GM18870 (cell line): ENCODE measurements at regions not wholly inside any gene's neighbourhood (a gene's known extent, or its start where the extent isn't known, plus 50 kb on each side); places are given as distances from the start of the nearest gene placed in this dataset.
A peak's percentile ranks its signal among the peaks of the same experiment; 100 is the strongest.

Experiments
- ATAC-seq: cut with Tn5 transposase; IDR thresholded peaks from one replicate; pipeline ENCODE4 v1.9.1; 2021; ENCODE audit warnings: moderate library complexity; ENCODE audit not compliant: unreplicated experiment

DNA sequence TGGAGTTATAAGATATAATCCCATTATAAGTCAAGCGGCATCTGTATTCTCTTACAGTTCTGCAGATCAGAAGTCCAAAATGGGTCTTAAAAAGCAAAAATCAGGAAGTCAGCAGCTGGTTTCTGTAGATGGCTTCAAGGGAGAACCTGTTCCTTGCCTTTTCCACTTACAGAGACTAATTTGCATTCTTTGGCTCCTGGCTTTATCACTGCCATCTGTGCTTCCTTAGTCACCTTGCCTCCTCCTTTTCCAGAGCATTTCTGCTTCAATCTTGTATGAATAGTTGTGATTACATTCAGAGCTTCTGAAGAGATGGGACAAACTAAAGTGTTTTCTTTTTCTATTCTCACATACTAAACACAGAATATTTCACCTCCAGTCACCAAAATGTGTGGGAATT lies 647.3 kb upstream of the GRAMD2B start:
- ATAC-seq, result no peak

DNA sequence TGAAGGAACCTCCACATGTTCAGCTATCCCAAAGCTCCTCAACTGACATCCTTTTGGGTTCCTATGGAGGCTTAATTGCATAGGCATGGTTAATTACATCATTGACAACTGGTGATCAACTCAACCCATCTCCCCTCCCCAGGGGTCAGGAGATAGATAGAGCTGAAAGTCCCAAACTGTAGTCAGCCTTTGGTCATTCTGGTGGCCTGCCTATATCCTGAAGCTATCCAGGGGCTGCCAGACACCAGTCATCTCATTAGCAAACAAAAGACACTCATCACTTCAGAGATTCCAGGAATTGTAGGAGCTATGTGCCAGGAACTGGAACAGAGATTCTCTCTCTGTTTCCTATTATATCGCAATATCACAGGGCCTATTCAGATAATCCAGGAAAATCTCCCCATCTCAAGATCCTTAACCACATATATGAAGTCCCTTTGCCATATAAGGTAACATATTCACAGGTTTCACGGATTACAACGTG lies 646.5 kb upstream of the GRAMD2B start:
- ATAC-seq, result no peak

GRCh38 chr5:125778791-125779190 lies 644.4 kb upstream of the GRAMD2B start:
- ATAC-seq, result no peak

DNA sequence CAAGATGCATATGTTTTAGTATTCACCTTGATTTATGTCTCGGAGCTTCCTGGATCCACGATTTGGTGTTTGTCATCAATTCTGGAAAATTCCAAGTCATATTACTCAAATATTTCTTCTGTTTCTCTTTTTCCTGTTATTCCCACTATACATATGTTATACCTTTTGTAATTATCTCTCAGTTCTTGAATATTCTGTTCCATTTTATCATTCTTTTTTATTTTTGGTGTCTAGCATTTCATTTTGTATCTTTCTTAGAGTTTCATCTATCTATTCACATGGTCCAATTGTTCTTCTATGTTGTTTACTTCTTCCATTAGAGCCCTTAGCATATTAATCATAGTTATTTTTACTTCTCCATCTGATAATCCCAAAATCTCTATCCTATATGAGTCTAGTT lies 637.8 kb upstream of the GRAMD2B start:
- ATAC-seq, result no peak

GRCh38 chr5:125786021-125786420 lies 637.2 kb upstream of the GRAMD2B start:
- no peak for ATAC-seq

- no peak for ATAC-seq
These were observed 629.7 kb upstream of the GRAMD2B start for GRCh38 chr5:125793470-125793869.

DNA sequence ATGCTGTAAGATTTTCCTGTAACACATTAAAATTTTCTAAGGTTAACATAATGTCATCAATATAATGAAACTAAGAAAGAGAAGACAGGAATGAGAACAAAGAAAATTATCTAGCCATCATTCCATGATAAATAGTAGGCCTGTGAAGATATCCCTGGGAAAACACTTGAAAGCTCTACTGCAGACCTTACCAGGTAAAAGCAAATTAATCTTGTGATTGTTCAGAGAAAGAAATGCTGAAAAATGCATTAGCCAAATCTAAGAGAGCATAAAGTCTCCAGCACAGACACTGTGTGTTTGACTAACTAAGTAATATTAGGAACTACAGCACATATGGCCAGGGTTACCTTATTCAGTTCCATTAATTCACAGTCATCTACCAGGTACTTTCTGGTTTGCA lies 628.3 kb upstream of the GRAMD2B start:
- no peak for ATAC-seq

- ATAC-seq, result no peak
These were observed 624.9 kb upstream of the GRAMD2B start for GRCh38 chr5:125798307-125798706.

DNA sequence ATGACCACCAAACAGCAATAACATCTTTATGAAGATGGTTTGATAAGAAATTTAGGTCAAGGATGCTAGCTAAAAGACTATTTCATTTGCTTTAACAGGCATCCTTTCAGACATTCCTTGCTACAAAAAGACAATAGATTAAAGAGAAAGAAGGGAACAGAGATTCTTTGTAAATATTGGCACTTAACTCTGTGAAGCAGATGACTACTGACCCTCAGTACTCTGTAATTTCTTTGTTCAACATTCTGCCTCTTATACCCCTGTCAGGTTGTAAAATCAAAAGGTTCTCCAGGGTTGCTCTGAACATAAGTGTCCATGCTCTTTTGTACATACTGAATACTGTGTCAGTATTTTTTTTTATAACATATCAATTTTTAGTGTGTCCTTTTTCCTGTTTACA lies 610.6 kb upstream of the GRAMD2B start:
- no peak for ATAC-seq

DNA sequence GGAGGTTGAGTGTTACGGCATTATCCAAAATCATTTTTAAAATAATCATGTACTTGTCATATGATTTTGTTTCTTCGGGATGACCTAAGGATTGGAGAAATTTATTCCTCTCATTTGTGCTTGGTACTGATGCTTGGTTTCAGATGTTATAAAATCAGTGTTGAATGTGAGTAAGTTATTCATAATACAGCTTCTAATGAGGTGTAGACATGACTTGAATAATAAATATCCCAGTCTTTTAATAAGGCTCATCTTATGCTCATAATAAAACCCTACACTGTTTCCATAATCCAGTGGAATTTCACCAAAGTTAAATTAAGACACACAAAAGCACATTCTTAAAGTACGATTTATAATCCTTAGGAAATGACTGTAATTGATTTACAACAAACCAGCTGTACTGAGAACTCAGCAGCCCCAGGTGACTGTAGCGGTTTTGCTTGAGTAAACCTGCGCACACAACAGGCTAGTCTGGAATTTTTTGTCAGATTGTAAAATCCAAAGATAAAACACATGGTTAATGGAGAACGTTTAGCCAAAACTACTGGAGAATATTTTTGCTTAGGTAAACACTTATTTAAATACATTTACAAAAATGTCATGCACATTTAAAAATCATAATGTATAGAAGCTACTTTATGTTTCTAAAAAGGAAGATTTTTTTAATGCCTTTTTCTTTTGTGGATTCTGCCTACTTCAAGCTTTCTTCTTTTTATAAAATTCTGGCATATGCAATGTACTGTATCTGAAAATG lies 609.8 kb upstream of the GRAMD2B start:
- ATAC-seq, result no peak

DNA sequence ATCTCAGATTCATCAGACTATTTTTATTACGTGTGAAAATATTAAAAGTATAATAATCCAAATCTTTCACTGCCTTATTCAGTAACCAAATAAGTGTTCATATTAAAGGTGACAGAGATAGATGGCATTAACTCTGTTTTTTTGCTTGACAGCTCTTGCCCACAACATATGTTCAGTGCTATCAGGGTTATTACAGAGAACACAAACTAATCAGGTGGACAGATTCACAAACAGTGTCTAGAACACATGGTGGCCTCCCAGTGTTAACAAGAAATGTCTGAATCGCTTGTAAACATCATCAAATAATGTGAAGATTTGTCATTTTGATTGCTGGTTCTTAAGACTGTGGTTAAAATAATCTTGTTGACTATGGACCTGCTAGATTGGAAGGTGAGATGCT lies 609.1 kb upstream of the GRAMD2B start:
- no peak for ATAC-seq

GRCh38 chr5:125823572-125823971 lies 599.6 kb upstream of the GRAMD2B start:
- ATAC-seq, result no peak

DNA sequence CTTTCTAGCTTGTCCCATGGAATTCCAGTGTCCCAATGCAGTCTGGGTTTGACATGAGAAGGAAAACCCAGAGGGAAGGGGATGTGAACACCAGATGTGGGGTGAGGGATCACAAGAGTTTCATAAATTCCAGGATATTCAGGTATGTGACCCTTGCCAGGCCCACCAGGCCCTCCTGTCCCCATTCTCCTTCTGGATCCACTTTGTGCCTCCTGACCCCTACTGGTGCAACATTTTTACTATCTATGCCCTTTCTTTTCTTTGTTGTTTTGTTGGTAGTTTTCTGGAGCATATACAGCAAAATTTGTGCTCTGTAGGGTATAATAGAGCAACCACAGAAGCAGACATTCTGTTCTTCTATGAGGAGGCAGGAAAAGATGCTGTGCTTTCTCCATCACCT lies 597.0 kb upstream of the GRAMD2B start:
- ATAC-seq, result no peak

GRCh38 chr5:125829349-125829748 lies 593.9 kb upstream of the GRAMD2B start:
- peak; percentile 96 for ATAC-seq

DNA sequence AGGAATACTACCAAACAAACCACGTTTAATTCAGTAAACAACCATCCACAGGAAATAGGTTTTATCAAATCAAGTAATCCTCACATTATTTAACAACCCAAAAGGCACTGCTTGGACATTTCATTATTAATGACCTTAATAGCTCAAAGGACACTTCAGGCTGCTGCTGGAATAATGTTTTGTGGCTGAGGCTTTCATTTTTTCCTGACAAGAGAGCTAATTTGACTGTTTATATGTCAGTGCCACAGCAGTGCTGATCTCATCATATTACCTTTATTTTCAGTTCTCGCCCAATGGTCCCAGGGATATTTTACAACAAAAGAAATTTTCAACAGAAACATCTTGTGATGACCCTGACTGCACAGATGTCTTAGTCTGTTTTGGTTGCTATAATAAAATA lies 589.8 kb upstream of the GRAMD2B start:
- ATAC-seq, result no peak

GRCh38 chr5:125834438-125835115 lies 588.6 kb upstream of the GRAMD2B start:
- ATAC-seq, result no peak

DNA sequence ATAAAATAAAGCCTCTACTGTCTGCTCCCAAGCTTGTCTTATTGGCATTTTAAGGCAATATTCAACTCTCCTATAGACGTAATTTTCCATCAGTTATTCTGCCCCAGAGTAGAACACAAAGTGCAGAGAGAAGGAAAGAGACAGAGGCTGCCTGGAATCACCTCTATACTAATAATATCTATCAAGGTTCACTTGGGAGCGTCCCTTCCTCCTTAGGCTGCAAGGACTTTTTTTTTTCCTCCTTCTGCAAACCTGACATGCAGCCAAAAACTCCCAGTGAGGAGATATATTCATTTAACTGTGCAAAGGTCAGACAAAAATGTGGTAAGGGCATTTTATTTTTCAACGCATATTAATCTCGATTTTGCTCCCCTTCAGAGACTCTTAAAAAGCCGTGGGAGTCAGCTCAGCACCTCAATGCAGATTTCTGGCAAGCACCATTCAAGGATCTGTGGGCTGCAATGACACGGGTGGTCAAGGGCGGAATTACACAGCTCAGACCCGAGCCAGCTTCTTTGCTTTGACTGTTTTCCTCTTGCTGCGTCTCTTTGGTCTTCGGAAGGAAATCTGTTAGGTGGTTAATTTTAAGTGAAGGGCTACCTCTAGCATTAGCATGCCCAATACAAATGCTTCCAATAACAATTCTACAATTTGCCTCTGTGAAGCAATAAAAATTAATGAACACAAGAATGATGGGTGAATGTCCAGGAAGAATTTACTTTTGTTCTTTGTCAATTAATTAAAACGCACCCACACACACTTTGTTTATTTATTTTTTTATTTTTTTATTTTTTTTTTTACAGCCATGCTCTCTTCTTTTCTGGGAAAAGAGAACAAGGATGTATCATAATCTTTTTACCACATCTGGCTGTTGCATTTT lies 587.7 kb upstream of the GRAMD2B start:
- no peak for ATAC-seq

GRCh38 chr5:125836256-125836655 lies 587.0 kb upstream of the GRAMD2B start:
- ATAC-seq, result no peak

DNA sequence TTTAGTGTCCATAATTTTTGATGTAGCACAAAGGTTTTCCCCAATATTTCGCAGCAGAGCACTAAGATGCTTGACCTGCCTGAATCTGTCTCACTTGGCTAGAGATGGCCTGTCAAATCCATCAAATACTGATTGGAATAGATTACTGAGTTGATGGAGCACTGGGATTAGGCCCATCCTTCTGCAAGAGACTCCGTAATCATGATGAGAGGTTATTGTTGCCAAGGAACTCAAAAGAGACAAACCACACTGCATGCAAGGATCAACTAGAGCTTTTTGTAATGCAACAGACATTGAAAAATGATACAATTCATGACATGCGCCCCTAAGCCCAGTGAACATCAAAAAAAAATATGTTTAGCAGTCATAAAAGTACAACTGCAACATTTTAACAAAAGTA lies 585.3 kb upstream of the GRAMD2B start:
- no peak for ATAC-seq

- no peak for ATAC-seq
These were observed 575.6 kb upstream of the GRAMD2B start for GRCh38 chr5:125847561-125847960.

DNA sequence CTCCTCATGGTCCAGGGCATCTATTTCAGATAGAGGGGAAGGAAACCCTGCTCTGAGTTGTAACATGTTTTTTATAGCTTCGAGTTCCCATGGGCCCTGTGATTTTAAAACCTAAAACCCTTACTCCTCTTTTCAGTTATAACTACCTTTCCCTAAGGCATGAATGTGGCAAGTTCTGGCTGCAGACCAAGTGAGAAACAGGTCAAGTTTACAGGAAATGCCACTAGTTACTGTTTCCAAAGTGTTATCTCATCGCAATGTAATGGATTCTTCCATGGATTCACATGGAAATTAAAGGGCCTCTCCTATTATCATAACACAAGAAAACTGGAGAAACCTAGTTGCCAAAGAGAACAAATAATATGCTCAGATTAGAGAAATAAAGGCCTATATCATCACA lies 574.5 kb upstream of the GRAMD2B start:
- ATAC-seq, result no peak

- no peak for ATAC-seq
These were observed 566.3 kb upstream of the GRAMD2B start for GRCh38 chr5:125856949-125857348.
